Endothelial cell of umbilical vein (primary cell): ENCODE measurements at regions not wholly inside any gene's neighbourhood (a gene's known extent, or its start where the extent isn't known, plus 50 kb on each side); places are given as distances from the start of the nearest gene placed in this dataset.

Experiments used
- BruUV-seq: library from RNA; stranded (reverse); fragments of 400-500 nt; replicated peaks from 2 replicates; lab custom pipeline; 2021; lab: Mats Ljungman, UMichigan
- CTCF ChIA-PET: fragments of 300-600, 350-600 bp; sonication (Branson Sonifier 250); formaldehyde crosslinking; loops from one replicate; lab custom pipeline; 2021; ENCODE audit warnings: antibody characterized with exemption, inconsistent platforms; lab: Charles Lee
- POLR2A ChIA-PET: fragments of 300-600, 350-600 bp; sonication (Branson Sonifier 250); formaldehyde crosslinking; loops from one replicate; lab custom pipeline; 2021; ENCODE audit warnings: antibody characterized with exemption, inconsistent platforms; lab: Charles Lee
- DNase-seq: peaks from one replicate; pipeline ENCODE4 v3.0.0-alpha.2; 2011; ENCODE audit warnings: low read depth, low spot score
- FAIRE-seq: peaks from 2 replicates; lab custom pipeline; 2011; peaks lifted over from hg19 to GRCh38; lab: Jason Lieb, UNC
- H2AFZ ChIP-seq: 2 replicates; pipeline ENCODE4 v1.6.0; 2012; ENCODE audit warnings: low read depth, low read length, control low read depth, inconsistent platforms
- H3K27ac ChIP-seq: 2 replicates; pipeline ENCODE4 v1.5.1; 2011; ENCODE audit warnings: low read depth, mild to moderate bottlenecking, control low read depth, low read length, moderate library complexity; ENCODE audit not compliant: insufficient read depth
- H3K27me3 ChIP-seq, 2 experiments: 2 replicates each; pipeline versions ENCODE4 v1.6.0 to v1.6.1; 2011; ENCODE audit warnings: low read length in 2 of 2, mixed read lengths in 1 of 2; ENCODE audit not compliant: control insufficient read depth in 2 of 2, insufficient read depth in 2 of 2
- H3K36me3 ChIP-seq, 2 experiments: 2 replicates in 1 of 2; 3 replicates in 1 of 2; pipeline ENCODE4 v1.5.1; 2011; ENCODE audit warnings: low read length in 2 of 2, mild to moderate bottlenecking in 1 of 2, moderate library complexity in 1 of 2; ENCODE audit not compliant: control insufficient read depth in 2 of 2, insufficient read depth in 2 of 2; ENCODE audit errors: extremely low read depth in 1 of 2
- H3K4me1 ChIP-seq: 3 replicates; pipeline ENCODE4 v1.5.1; 2011; ENCODE audit warnings: mild to moderate bottlenecking, low read length; ENCODE audit not compliant: control insufficient read depth, insufficient read depth; ENCODE audit errors: extremely low read depth
- H3K4me2 ChIP-seq: 2 replicates; pipeline ENCODE4 v1.6.1; 2011; ENCODE audit warnings: low read length, control low read depth, mixed read lengths; ENCODE audit not compliant: insufficient read depth
- H3K4me3 ChIP-seq, 3 experiments: fragments of 200-600 bp in 1 of 3; sonication (generic), shearing (Covaris generic) in 1 of 3; replicated peaks in 1 of 3; 2 replicates each; pipeline ENCODE4 v1.5.1; 2011 to 2016; ENCODE audit warnings: control low read depth in 3 of 3, low read length in 3 of 3, mild to moderate bottlenecking in 2 of 3, inconsistent platforms in 1 of 3, low read depth in 1 of 3, moderate library complexity in 1 of 3; ENCODE audit not compliant: insufficient read depth in 1 of 3
- H3K79me2 ChIP-seq: 2 replicates; pipeline ENCODE4 v1.6.0; 2012; ENCODE audit warnings: low read length, inconsistent platforms; ENCODE audit not compliant: control insufficient read depth, insufficient read depth
- H3K9ac ChIP-seq: replicated peaks from 2 replicates; pipeline ENCODE3; 2011; ENCODE audit warnings: low read length, control low read depth; ENCODE audit not compliant: insufficient read depth; ENCODE audit errors: extremely low read depth
- H3K9me1 ChIP-seq: replicated peaks from 3 replicates; pipeline ENCODE4 v1.6.0; 2011; ENCODE audit warnings: mild to moderate bottlenecking, low read length; ENCODE audit not compliant: control insufficient read depth, insufficient read depth; ENCODE audit errors: extremely low read depth
- H3K9me3 ChIP-seq: replicated peaks from 2 replicates; pipeline ENCODE4 v1.5.1; 2012; ENCODE audit warnings: low read length, inconsistent platforms; ENCODE audit not compliant: control insufficient read depth, insufficient read depth
- H4K20me1 ChIP-seq: replicated peaks from 2 replicates; pipeline ENCODE3; 2011; ENCODE audit warnings: mild to moderate bottlenecking, low read length; ENCODE audit not compliant: control insufficient read depth, insufficient read depth; ENCODE audit errors: extremely low read depth
- CTCF ChIP-seq, 2 donors: IDR thresholded peaks; 1 replicate in 1 of 2; 2 replicates in 1 of 2; pipeline ENCODE4 v1.5.1; 2011; ENCODE audit warnings: low read length in 2 of 2, mild to moderate bottlenecking in 2 of 2, moderate library complexity in 2 of 2, control low read depth in 1 of 2, inconsistent platforms in 1 of 2, low read depth in 1 of 2; ENCODE audit not compliant: insufficient read depth in 1 of 2; ENCODE audit errors: extremely low read depth in 1 of 2
- EZH2 ChIP-seq: IDR thresholded peaks from 2 replicates; pipeline ENCODE4 v1.6.1; 2012; ENCODE audit warnings: borderline replicate concordance, low read depth, mild to moderate bottlenecking, moderate library complexity, low read length, inconsistent platforms; ENCODE audit not compliant: severe bottlenecking
- GATA2 ChIP-seq: IDR thresholded peaks from 2 replicates; pipeline ENCODE4 v1.7.0; 2011; ENCODE audit warnings: low read depth, mild to moderate bottlenecking, moderate library complexity, mixed read lengths, low read length; ENCODE audit not compliant: insufficient read length, insufficient read depth
- JUN ChIP-seq: IDR thresholded peaks from 2 replicates; pipeline ENCODE4 v1.6.1; 2011; ENCODE audit warnings: borderline replicate concordance, low read depth; ENCODE audit not compliant: insufficient read length, insufficient read depth
- MAX ChIP-seq: IDR thresholded peaks from 2 replicates; pipeline ENCODE4 v1.6.1; 2011; ENCODE audit not compliant: insufficient read depth, insufficient read length
- MYC ChIP-seq: IDR thresholded peaks from one replicate; pipeline ENCODE4 v1.6.1; 2011; ENCODE audit warnings: mild to moderate bottlenecking, low read depth, low read length
- POLR2A ChIP-seq: IDR thresholded peaks from 2 replicates; pipeline ENCODE4 v1.6.1; 2012; ENCODE audit warnings: low read depth, mild to moderate bottlenecking, control low read depth, low read length
- POLR2AphosphoS5 ChIP-seq: IDR thresholded peaks from 2 replicates; pipeline ENCODE4 v1.6.1; 2012; ENCODE audit warnings: low read depth, mild to moderate bottlenecking, control low read depth, low read length, moderate library complexity; ENCODE audit not compliant: insufficient read depth
- dilution Hi-C: fragments of 300-500 bp; cut with MboI; formaldehyde crosslinking; loops from one replicate; pipeline ENCODE4 v1.15.0; 2019; ENCODE audit warnings: low sequenced_read_pairs; ENCODE audit not compliant: extremely low pct_ligation_motif_present
- intact Hi-C: fragments of 100-400 bp; cut with micrococcal nuclease; formaldehyde crosslinking; loops from one replicate; pipeline ENCODE4 v1.10.0; 2022

GRCh38 chr16:65392806-65393565 lies 271.1 kb upstream of the CDH11 start:
- intact Hi-C loops (no loop called here), dilution Hi-C loops (no loop called here)
- BruUV-seq = no TSS peak
- ChIA-PET POLR2A (no interaction called here), CTCF (no interaction called here)
- H3K79me2 ChIP-seq = no peaks in the 10 kb centered on the region
- H3K4me1 ChIP-seq = no peaks in the 10 kb centered on the region
- no peaks in the 10 kb centered on the region for H3K27me3 ChIP-seq
- DNase-seq (no peak), FAIRE-seq (no peak)
- no peak overlapping the region for H3K9ac ChIP-seq
- no peak for TF ChIP-seq POLR2AphosphoS5
- no peak for TF ChIP-seq MAX
- TF ChIP-seq EZH2 = no peak
- TF ChIP-seq MYC = no peak
- TF ChIP-seq GATA2 = no peak
- TF ChIP-seq JUN = no peak
- TF ChIP-seq CTCF (IDR thresholded peaks at IDR 0.05; ENCODE audit: extremely low read depth in 1 of 2, insufficient read depth in 1 of 2, low read depth in 1 of 2, low read length in 2 of 2) = no peak
- TF ChIP-seq POLR2A = no peak
- H3K4me3 ChIP-seq = no peak overlapping the region
- no peaks in the 10 kb centered on the region for H3K36me3 ChIP-seq
- H4K20me1 ChIP-seq = no peaks in the 10 kb centered on the region
- H3K27ac ChIP-seq = no peak overlapping the region
- H3K9me3 ChIP-seq = no peaks in the 10 kb centered on the region
- no peaks in the 10 kb centered on the region for H3K9me1 ChIP-seq
- no peak overlapping the region for H2AFZ ChIP-seq
- no peak overlapping the region for H3K4me2 ChIP-seq
